HEK293 (cell line): ENCODE measurements at regions not wholly inside any gene's neighbourhood (a gene's known extent, or its start where the extent isn't known, plus 50 kb on each side); places are given as distances from the start of the nearest gene placed in this dataset.

ENCODE experiments used
- ZNF391 ChIP-seq: fragments of 450-650 bp; formaldehyde crosslinking; IDR thresholded peaks from 2 replicates; pipeline ENCODE4 v1.5.1; 2016; ENCODE audit warnings: low read depth, missing biosample characterization, missing genetic modification characterization, borderline replicate concordance
- ZNF777 ChIP-seq: fragments of 450-650 bp; formaldehyde crosslinking; IDR thresholded peaks from 2 replicates; pipeline ENCODE4 v1.5.1; 2017; ENCODE audit warnings: missing biosample characterization, missing genetic modification characterization, borderline replicate concordance
- TF ChIP-seq, protein P1 (sequence below): fragments of 450-650 bp; formaldehyde crosslinking; IDR thresholded peaks from 2 replicates; pipeline ENCODE4 v1.5.1; 2016; ENCODE audit warnings: missing biosample characterization, missing genetic modification characterization
- TF ChIP-seq, protein P2 (sequence below): fragments of 450-650 bp; formaldehyde crosslinking; conservative IDR thresholded peaks from 2 replicates; pipeline ENCODE4 v1.5.1; 2016; ENCODE audit warnings: low read depth, missing biosample characterization, missing genetic modification characterization

DNA sequence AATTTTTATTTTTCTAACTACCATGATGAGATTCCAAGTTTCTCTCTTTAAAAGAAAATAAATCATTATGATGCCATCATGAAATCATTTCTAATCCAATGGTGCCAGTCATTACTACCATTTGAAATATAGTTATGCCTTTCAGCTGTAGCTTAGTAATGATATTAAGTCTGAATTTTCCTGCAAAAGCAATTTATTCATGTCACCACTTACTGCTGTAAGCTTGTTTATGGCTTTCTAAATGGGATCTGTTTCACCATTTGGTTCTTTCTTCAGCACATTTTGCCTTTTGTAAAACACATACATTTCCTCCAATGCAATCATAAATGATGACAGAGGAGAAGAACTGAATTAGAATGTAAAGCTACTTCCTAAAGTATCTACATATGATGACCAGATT is 130.5 kb downstream of the SEM1 start:
- TF ChIP-seq ZNF391 (tag by site-specific recombination) (no peak), ZNF777 (tag by site-specific recombination) (no peak)
- TF ChIP-seq, protein P1, sequence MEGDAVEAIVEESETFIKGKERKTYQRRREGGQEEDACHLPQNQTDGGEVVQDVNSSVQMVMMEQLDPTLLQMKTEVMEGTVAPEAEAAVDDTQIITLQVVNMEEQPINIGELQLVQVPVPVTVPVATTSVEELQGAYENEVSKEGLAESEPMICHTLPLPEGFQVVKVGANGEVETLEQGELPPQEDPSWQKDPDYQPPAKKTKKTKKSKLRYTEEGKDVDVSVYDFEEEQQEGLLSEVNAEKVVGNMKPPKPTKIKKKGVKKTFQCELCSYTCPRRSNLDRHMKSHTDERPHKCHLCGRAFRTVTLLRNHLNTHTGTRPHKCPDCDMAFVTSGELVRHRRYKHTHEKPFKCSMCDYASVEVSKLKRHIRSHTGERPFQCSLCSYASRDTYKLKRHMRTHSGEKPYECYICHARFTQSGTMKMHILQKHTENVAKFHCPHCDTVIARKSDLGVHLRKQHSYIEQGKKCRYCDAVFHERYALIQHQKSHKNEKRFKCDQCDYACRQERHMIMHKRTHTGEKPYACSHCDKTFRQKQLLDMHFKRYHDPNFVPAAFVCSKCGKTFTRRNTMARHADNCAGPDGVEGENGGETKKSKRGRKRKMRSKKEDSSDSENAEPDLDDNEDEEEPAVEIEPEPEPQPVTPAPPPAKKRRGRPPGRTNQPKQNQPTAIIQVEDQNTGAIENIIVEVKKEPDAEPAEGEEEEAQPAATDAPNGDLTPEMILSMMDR (tag by site-specific recombination) = no peak
- TF ChIP-seq, protein P2, sequence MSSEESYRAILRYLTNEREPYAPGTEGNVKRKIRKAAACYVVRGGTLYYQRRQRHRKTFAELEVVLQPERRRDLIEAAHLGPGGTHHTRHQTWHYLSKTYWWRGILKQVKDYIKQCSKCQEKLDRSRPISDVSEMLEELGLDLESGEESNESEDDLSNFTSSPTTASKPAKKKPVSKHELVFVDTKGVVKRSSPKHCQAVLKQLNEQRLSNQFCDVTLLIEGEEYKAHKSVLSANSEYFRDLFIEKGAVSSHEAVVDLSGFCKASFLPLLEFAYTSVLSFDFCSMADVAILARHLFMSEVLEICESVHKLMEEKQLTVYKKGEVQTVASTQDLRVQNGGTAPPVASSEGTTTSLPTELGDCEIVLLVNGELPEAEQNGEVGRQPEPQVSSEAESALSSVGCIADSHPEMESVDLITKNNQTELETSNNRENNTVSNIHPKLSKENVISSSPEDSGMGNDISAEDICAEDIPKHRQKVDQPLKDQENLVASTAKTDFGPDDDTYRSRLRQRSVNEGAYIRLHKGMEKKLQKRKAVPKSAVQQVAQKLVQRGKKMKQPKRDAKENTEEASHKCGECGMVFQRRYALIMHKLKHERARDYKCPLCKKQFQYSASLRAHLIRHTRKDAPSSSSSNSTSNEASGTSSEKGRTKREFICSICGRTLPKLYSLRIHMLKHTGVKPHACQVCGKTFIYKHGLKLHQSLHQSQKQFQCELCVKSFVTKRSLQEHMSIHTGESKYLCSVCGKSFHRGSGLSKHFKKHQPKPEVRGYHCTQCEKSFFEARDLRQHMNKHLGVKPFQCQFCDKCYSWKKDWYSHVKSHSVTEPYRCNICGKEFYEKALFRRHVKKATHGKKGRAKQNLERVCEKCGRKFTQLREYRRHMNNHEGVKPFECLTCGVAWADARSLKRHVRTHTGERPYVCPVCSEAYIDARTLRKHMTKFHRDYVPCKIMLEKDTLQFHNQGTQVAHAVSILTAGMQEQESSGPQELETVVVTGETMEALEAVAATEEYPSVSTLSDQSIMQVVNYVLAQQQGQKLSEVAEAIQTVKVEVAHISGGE (tag by site-specific recombination) = no peak
